GM23338 (cell line): ENCODE measurements at regions not wholly inside any gene's neighbourhood (a gene's known extent, or its start where the extent isn't known, plus 50 kb on each side); places are given as distances from the start of the nearest gene placed in this dataset.

ENCODE experiments used
- ATAC-seq: fragments of 200-7000 bp; cut with Tn5 transposase; 3 replicates; pipeline ENCODE4 v1.9.1; 2020
- DNase-seq: peaks from one replicate; pipeline ENCODE4 v3.0.0-alpha.2; 2015; ENCODE audit warnings: low spot score
- H2AFZ ChIP-seq: fragments of 200-600 bp; sonication (generic); 2 replicates; pipeline ENCODE4 v1.8.0; 2016; ENCODE audit warnings: antibody characterized with exemption, mild to moderate bottlenecking, moderate library complexity
- H3F3A ChIP-seq: fragments of 200-600 bp; sonication (generic); replicated peaks from 2 replicates; pipeline ENCODE4 v1.8.0; 2017; ENCODE audit warnings: antibody characterized with exemption, mixed run types, low read depth
- H3K27ac ChIP-seq: fragments of 200-600 bp; sonication (generic); 2 replicates; pipeline ENCODE4 v1.6.1; 2016; ENCODE audit warnings: low read depth
- H3K27me3 ChIP-seq: fragments of 200-600 bp; sonication (generic); 2 replicates; pipeline ENCODE4 v1.8.0; 2016; ENCODE audit warnings: mild to moderate bottlenecking, mixed run types, moderate library complexity; ENCODE audit not compliant: insufficient read depth
- H3K36me3 ChIP-seq: fragments of 200-600 bp; sonication (generic); 2 replicates; pipeline ENCODE4 v1.8.0; 2016; ENCODE audit warnings: mild to moderate bottlenecking; ENCODE audit not compliant: insufficient read depth
- H3K4me1 ChIP-seq: fragments of 200-600 bp; sonication (generic); 2 replicates; pipeline ENCODE4 v1.8.0; 2016; ENCODE audit warnings: mild to moderate bottlenecking, moderate library complexity; ENCODE audit not compliant: insufficient read depth
- H3K4me2 ChIP-seq: fragments of 200-600 bp; sonication (generic); 2 replicates; pipeline ENCODE4 v1.7.1; 2017; ENCODE audit warnings: mixed run types
- H3K4me3 ChIP-seq: fragments of 200-600 bp; sonication (generic); 2 replicates; pipeline ENCODE4 v1.6.1; 2016; ENCODE audit warnings: mixed run types
- H3K79me2 ChIP-seq: fragments of 200-600 bp; sonication (generic); replicated peaks from 2 replicates; pipeline ENCODE4 v1.8.0; 2017; ENCODE audit warnings: mild to moderate bottlenecking; ENCODE audit not compliant: insufficient read depth
- H3K9me2 ChIP-seq: fragments of 200-600 bp; sonication (generic); 2 replicates; pipeline ENCODE4 v1.8.0; 2017; ENCODE audit not compliant: insufficient read depth
- H4K20me1 ChIP-seq: fragments of 200-600 bp; sonication (generic); replicated peaks from 2 replicates; pipeline ENCODE4 v1.8.0; 2017; ENCODE audit warnings: mild to moderate bottlenecking; ENCODE audit not compliant: insufficient read depth
- H3K27ac Mint-ChIP-seq: 2 replicates; pipeline ENCODE4 v1.8.0; 2020; ENCODE audit warnings: inconsistent platforms, mild to moderate bottlenecking, moderate library complexity, mixed read lengths
- H3K27me3 Mint-ChIP-seq: 3 replicates; pipeline ENCODE4 v1.8.0; 2022; ENCODE audit warnings: low read depth, mild to moderate bottlenecking, moderate library complexity, mixed read lengths, inconsistent platforms; ENCODE audit not compliant: insufficient read depth, poor library complexity
- H3K36me3 Mint-ChIP-seq: 3 replicates; pipeline ENCODE4 v1.8.0; 2021; ENCODE audit warnings: low read depth, mild to moderate bottlenecking, inconsistent platforms, moderate library complexity, mixed read lengths
- H3K4me1 Mint-ChIP-seq: 3 replicates; pipeline ENCODE4 v1.8.0; 2020; ENCODE audit warnings: mild to moderate bottlenecking, inconsistent platforms, mixed read lengths
- H3K4me3 Mint-ChIP-seq: 3 replicates; pipeline ENCODE4 v1.8.0; 2021; ENCODE audit warnings: moderate library complexity, mild to moderate bottlenecking, inconsistent platforms, mixed read lengths
- H3K9me3 Mint-ChIP-seq: 3 replicates; pipeline ENCODE4 v1.8.0; 2020; ENCODE audit warnings: moderate library complexity, mild to moderate bottlenecking, inconsistent platforms, mixed read lengths
- CREB1 ChIP-seq: fragments of 250-450 bp; sonication (Bioruptor Pico); IDR thresholded peaks from 2 replicates; pipeline ENCODE4 v1.5.0; 2020; ENCODE audit warnings: low read depth, mild to moderate bottlenecking, moderate library complexity
- EZH2 ChIP-seq: fragments of 200-600 bp; sonication (generic); IDR thresholded peaks from one replicate; pipeline ENCODE4 v1.8.0; 2017; ENCODE audit warnings: antibody characterized with exemption, mild to moderate bottlenecking, low read depth; ENCODE audit not compliant: unreplicated experiment
- EZH2phosphoT487 ChIP-seq: fragments of 200-600 bp; sonication (generic); IDR thresholded peaks from one replicate; pipeline ENCODE4 v1.8.1; 2018; ENCODE audit warnings: antibody characterized with exemption; ENCODE audit not compliant: unreplicated experiment
- JUNB ChIP-seq: IDR thresholded peaks from one replicate; pipeline ENCODE4 v1.6.1; 2016; ENCODE audit warnings: antibody characterized with exemption; ENCODE audit not compliant: unreplicated experiment
- NANOG ChIP-seq: IDR thresholded peaks from 2 replicates; pipeline ENCODE4 v1.6.1; 2016; ENCODE audit warnings: antibody characterized with exemption, borderline replicate concordance
- POLR2AphosphoS5 ChIP-seq: IDR thresholded peaks from 2 replicates; pipeline ENCODE4 v1.6.1; 2016; ENCODE audit warnings: antibody characterized with exemption, low read depth
- STAT1 ChIP-seq: IDR thresholded peaks from one replicate; pipeline ENCODE4 v1.6.1; 2016; ENCODE audit warnings: antibody characterized with exemption; ENCODE audit not compliant: unreplicated experiment
- ZNF114 ChIP-seq: fragments of 250-450 bp; sonication (Bioruptor Pico); IDR thresholded peaks from 2 replicates; pipeline ENCODE4 v1.5.0; 2020; ENCODE audit warnings: mild to moderate bottlenecking, moderate library complexity
- ZNF331 ChIP-seq: fragments of 250-450 bp; sonication (Bioruptor Pico); IDR thresholded peaks from 2 replicates; pipeline ENCODE4 v1.5.0; 2020; ENCODE audit warnings: low read depth, mild to moderate bottlenecking, moderate library complexity
- TF ChIP-seq, protein P1 (sequence below): IDR thresholded peaks from one replicate; pipeline ENCODE4 v1.6.1; 2018; ENCODE audit warnings: antibody characterized with exemption; ENCODE audit not compliant: unreplicated experiment
- TF ChIP-seq, protein P2 (sequence below): IDR thresholded peaks from 2 replicates; pipeline ENCODE4 v1.6.1; 2016; ENCODE audit warnings: antibody characterized with exemption
- TF ChIP-seq, protein P3 (sequence below): fragments of 250-450 bp; sonication (Bioruptor Pico); IDR thresholded peaks from 2 replicates; pipeline ENCODE4 v1.5.0; 2020; ENCODE audit warnings: mild to moderate bottlenecking, moderate library complexity
- TF ChIP-seq, protein P4 (sequence below), 2 experiments: fragments of 200-600 bp in 1 of 2; sonication (generic) in 1 of 2; conservative IDR thresholded peaks; 2 replicates each; pipeline versions ENCODE4 v1.5.1 to v1.6.1; 2016 to 2017; ENCODE audit warnings: antibody characterized with exemption in 2 of 2, low read depth in 2 of 2, mild to moderate bottlenecking in 2 of 2, moderate library complexity in 1 of 2

DNA sequence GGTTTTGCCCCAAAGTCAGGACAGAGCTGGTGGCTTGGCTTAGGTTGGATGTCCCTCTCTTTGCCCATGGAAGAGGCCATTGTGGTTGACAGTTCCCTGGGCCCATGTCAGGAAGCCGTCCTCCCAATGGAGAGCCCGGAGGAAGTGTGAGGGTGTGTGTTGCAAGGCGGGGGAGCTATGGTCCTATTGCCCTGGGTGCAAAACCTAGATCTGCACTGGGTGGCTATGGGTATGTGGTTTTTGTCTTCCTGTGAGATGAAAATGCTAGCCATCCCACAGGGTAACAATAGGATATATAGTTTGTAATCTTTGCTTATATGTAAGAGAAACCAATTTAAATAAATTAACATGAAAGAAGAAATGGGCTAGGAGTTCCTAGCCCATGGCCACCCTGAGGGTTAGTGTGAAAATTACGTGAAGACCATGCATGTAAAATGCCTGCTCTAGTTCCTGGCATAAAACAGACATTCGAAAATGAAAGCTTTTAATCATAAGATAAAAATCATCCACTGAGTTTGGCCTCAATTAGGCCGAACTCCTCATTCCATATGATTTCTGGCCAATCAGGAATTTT is 189.2 kb downstream of the PLPP4 start:
- no peaks in the 10 kb centered on the region for H3K79me2 ChIP-seq
- Mint-ChIP-seq H3K36me3 (no peaks in the 10 kb centered on the region; the same call in 2 of the 3 replicates), H3K4me3 (no peak overlapping the region), H3K9me3 (no peaks in the 10 kb centered on the region), H3K27ac (no peak overlapping the region), H3K27me3 (peaks cover 23% of the 10 kb centered on the region), H3K4me1 (peaks cover 43% of the 10 kb centered on the region)
- H3K27ac ChIP-seq = no peak overlapping the region
- H3K27me3 ChIP-seq = peaks cover 15% of the 10 kb centered on the region; the same call in 1 of the 2 replicates
- H3F3A ChIP-seq = peaks cover 5% of the 10 kb centered on the region; the same call in 1 of the 2 replicates
- TF ChIP-seq ZNF114 (CRISPR knock-in tag) = no peak
- no peak for TF ChIP-seq JUNB
- TF ChIP-seq, protein P1, sequence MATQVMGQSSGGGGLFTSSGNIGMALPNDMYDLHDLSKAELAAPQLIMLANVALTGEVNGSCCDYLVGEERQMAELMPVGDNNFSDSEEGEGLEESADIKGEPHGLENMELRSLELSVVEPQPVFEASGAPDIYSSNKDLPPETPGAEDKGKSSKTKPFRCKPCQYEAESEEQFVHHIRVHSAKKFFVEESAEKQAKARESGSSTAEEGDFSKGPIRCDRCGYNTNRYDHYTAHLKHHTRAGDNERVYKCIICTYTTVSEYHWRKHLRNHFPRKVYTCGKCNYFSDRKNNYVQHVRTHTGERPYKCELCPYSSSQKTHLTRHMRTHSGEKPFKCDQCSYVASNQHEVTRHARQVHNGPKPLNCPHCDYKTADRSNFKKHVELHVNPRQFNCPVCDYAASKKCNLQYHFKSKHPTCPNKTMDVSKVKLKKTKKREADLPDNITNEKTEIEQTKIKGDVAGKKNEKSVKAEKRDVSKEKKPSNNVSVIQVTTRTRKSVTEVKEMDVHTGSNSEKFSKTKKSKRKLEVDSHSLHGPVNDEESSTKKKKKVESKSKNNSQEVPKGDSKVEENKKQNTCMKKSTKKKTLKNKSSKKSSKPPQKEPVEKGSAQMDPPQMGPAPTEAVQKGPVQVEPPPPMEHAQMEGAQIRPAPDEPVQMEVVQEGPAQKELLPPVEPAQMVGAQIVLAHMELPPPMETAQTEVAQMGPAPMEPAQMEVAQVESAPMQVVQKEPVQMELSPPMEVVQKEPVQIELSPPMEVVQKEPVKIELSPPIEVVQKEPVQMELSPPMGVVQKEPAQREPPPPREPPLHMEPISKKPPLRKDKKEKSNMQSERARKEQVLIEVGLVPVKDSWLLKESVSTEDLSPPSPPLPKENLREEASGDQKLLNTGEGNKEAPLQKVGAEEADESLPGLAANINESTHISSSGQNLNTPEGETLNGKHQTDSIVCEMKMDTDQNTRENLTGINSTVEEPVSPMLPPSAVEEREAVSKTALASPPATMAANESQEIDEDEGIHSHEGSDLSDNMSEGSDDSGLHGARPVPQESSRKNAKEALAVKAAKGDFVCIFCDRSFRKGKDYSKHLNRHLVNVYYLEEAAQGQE = no peak
- TF ChIP-seq, protein P2, sequence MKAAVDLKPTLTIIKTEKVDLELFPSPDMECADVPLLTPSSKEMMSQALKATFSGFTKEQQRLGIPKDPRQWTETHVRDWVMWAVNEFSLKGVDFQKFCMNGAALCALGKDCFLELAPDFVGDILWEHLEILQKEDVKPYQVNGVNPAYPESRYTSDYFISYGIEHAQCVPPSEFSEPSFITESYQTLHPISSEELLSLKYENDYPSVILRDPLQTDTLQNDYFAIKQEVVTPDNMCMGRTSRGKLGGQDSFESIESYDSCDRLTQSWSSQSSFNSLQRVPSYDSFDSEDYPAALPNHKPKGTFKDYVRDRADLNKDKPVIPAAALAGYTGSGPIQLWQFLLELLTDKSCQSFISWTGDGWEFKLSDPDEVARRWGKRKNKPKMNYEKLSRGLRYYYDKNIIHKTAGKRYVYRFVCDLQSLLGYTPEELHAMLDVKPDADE = no peak
- TF ChIP-seq CREB1 = no peak
- no peak for TF ChIP-seq POLR2AphosphoS5
- no peak for TF ChIP-seq EZH2phosphoT487
- no peak for TF ChIP-seq EZH2
- TF ChIP-seq, protein P3, sequence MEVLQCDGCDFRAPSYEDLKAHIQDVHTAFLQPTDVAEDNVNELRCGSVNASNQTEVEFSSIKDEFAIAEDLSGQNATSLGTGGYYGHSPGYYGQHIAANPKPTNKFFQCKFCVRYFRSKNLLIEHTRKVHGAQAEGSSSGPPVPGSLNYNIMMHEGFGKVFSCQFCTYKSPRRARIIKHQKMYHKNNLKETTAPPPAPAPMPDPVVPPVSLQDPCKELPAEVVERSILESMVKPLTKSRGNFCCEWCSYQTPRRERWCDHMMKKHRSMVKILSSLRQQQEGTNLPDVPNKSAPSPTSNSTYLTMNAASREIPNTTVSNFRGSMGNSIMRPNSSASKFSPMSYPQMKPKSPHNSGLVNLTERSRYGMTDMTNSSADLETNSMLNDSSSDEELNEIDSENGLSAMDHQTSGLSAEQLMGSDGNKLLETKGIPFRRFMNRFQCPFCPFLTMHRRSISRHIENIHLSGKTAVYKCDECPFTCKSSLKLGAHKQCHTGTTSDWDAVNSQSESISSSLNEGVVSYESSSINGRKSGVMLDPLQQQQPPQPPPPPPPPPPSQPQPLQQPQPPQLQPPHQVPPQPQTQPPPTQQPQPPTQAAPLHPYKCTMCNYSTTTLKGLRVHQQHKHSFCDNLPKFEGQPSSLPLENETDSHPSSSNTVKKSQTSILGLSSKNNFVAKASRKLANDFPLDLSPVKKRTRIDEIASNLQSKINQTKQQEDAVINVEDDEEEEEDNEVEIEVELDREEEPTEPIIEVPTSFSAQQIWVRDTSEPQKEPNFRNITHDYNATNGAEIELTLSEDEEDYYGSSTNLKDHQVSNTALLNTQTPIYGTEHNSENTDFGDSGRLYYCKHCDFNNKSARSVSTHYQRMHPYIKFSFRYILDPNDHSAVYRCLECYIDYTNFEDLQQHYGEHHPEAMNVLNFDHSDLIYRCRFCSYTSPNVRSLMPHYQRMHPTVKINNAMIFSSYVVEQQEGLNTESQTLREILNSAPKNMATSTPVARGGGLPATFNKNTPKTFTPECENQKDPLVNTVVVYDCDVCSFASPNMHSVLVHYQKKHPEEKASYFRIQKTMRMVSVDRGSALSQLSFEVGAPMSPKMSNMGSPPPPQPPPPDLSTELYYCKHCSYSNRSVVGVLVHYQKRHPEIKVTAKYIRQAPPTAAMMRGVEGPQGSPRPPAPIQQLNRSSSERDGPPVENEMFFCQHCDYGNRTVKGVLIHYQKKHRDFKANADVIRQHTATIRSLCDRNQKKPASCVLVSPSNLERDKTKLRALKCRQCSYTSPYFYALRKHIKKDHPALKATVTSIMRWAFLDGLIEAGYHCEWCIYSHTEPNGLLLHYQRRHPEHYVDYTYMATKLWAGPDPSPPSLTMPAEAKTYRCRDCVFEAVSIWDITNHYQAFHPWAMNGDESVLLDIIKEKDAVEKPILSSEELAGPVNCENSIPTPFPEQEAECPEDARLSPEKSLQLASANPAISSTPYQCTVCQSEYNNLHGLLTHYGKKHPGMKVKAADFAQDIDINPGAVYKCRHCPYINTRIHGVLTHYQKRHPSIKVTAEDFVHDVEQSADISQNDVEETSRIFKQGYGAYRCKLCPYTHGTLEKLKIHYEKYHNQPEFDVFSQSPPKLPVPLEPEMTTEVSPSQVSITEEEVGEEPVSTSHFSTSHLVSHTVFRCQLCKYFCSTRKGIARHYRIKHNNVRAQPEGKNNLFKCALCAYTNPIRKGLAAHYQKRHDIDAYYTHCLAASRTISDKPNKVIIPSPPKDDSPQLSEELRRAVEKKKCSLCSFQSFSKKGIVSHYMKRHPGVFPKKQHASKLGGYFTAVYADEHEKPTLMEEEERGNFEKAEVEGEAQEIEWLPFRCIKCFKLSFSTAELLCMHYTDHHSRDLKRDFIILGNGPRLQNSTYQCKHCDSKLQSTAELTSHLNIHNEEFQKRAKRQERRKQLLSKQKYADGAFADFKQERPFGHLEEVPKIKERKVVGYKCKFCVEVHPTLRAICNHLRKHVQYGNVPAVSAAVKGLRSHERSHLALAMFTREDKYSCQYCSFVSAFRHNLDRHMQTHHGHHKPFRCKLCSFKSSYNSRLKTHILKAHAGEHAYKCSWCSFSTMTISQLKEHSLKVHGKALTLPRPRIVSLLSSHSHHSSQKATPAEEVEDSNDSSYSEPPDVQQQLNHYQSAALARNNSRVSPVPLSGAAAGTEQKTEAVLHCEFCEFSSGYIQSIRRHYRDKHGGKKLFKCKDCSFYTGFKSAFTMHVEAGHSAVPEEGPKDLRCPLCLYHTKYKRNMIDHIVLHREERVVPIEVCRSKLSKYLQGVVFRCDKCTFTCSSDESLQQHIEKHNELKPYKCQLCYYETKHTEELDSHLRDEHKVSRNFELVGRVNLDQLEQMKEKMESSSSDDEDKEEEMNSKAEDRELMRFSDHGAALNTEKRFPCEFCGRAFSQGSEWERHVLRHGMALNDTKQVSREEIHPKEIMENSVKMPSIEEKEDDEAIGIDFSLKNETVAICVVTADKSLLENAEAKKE (CRISPR knock-in tag) = no peak
- no peak for TF ChIP-seq ZNF331
- TF ChIP-seq STAT1 = no peak
- TF ChIP-seq, protein P4, sequence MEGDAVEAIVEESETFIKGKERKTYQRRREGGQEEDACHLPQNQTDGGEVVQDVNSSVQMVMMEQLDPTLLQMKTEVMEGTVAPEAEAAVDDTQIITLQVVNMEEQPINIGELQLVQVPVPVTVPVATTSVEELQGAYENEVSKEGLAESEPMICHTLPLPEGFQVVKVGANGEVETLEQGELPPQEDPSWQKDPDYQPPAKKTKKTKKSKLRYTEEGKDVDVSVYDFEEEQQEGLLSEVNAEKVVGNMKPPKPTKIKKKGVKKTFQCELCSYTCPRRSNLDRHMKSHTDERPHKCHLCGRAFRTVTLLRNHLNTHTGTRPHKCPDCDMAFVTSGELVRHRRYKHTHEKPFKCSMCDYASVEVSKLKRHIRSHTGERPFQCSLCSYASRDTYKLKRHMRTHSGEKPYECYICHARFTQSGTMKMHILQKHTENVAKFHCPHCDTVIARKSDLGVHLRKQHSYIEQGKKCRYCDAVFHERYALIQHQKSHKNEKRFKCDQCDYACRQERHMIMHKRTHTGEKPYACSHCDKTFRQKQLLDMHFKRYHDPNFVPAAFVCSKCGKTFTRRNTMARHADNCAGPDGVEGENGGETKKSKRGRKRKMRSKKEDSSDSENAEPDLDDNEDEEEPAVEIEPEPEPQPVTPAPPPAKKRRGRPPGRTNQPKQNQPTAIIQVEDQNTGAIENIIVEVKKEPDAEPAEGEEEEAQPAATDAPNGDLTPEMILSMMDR (conservative IDR thresholded peaks at IDR 0.05; ENCODE audit: low read depth in 2 of 2) = no peak
- no peak for TF ChIP-seq NANOG
- peaks cover 30% of the 10 kb centered on the region for H3K4me1 ChIP-seq
- no peak overlapping the region for H3K4me3 ChIP-seq
- no peaks in the 10 kb centered on the region for H4K20me1 ChIP-seq
- H2AFZ ChIP-seq = no peak overlapping the region
- no peak overlapping the region for H3K4me2 ChIP-seq
- ATAC-seq = peak; percentile 14; the same call in 2 of the 3 replicates
- H3K9me2 ChIP-seq = peaks cover 10% of the 10 kb centered on the region; the same call in 1 of the 2 replicates
- no peak for DNase-seq
- no peaks in the 10 kb centered on the region for H3K36me3 ChIP-seq
